ENCODE measurements at regions not wholly inside any gene's neighbourhood (a gene's known extent, or its start where the extent isn't known, plus 50 kb on each side); places are given as distances from the start of the nearest gene placed in this dataset.

- Mint-ChIP-seq H3K4me1 (ENCODE audit: unreplicated experiment) (no peaks in the 10 kb centered on the region), H3K4me3 (ENCODE audit: unreplicated experiment) (no peak overlapping the region), H3K9me3 (ENCODE audit: unreplicated experiment) (no peaks in the 10 kb centered on the region), H3K36me3 (ENCODE audit: low read depth, unreplicated experiment) (no peaks in the 10 kb centered on the region), H3K27me3 (ENCODE audit: unreplicated experiment) (no peaks in the 10 kb centered on the region), H3K27ac (ENCODE audit: unreplicated experiment) (no peak overlapping the region)
- DNase-seq (ENCODE audit: low spot score): no peak
- TF ChIP-seq CTCF (IDR thresholded peaks at IDR 0.05; ENCODE audit: unreplicated experiment): no peak
These were observed 61.8 kb upstream of the POU2AF2 start for GRCh38 chr11:111183706-111184105.

- Mint-ChIP-seq H3K4me1 (ENCODE audit: unreplicated experiment) (no peaks in the 10 kb centered on the region), H3K27me3 (ENCODE audit: unreplicated experiment) (no peaks in the 10 kb centered on the region), H3K4me3 (ENCODE audit: unreplicated experiment) (no peak overlapping the region), H3K27ac (ENCODE audit: unreplicated experiment) (no peak overlapping the region), H3K9me3 (ENCODE audit: unreplicated experiment) (no peaks in the 10 kb centered on the region), H3K36me3 (ENCODE audit: low read depth, unreplicated experiment) (no peaks in the 10 kb centered on the region)
- TF ChIP-seq CTCF (IDR thresholded peaks at IDR 0.05; ENCODE audit: unreplicated experiment): no peak
- no peak for DNase-seq (ENCODE audit: low spot score)
These were observed 66.2 kb upstream of the POU2AF2 start for GRCh38 chr11:111179184-111179910.

- DNase-seq (ENCODE audit: low spot score): no peak
- Mint-ChIP-seq H3K27ac (ENCODE audit: unreplicated experiment) (no peak overlapping the region), H3K27me3 (ENCODE audit: unreplicated experiment) (no peaks in the 10 kb centered on the region), H3K9me3 (ENCODE audit: unreplicated experiment) (no peaks in the 10 kb centered on the region), H3K36me3 (ENCODE audit: low read depth, unreplicated experiment) (no peaks in the 10 kb centered on the region), H3K4me1 (ENCODE audit: unreplicated experiment) (no peaks in the 10 kb centered on the region), H3K4me3 (ENCODE audit: unreplicated experiment) (no peak overlapping the region)
- no peak for TF ChIP-seq CTCF (IDR thresholded peaks at IDR 0.05; ENCODE audit: unreplicated experiment)
These were observed 68.3 kb upstream of the POU2AF2 start for GRCh38 chr11:111177037-111177871.

GRCh38 chr11:111176603-111177002, 68.9 kb upstream of the POU2AF2 start:
- H3K36me3 Mint-ChIP-seq (ENCODE audit: low read depth, unreplicated experiment): no peaks in the 10 kb centered on the region
- H3K4me1 Mint-ChIP-seq (ENCODE audit: unreplicated experiment): no peaks in the 10 kb centered on the region
- H3K27me3 Mint-ChIP-seq (ENCODE audit: unreplicated experiment): no peaks in the 10 kb centered on the region
- no peaks in the 10 kb centered on the region for H3K9me3 Mint-ChIP-seq (ENCODE audit: unreplicated experiment)
- H3K4me3 Mint-ChIP-seq (ENCODE audit: unreplicated experiment): no peak overlapping the region
- no peak for DNase-seq (ENCODE audit: low spot score)
- no peak for TF ChIP-seq CTCF (IDR thresholded peaks at IDR 0.05; ENCODE audit: unreplicated experiment)
- H3K27ac Mint-ChIP-seq (ENCODE audit: unreplicated experiment): no peak overlapping the region

- no peak for DNase-seq (ENCODE audit: low spot score)
- Mint-ChIP-seq H3K4me1 (ENCODE audit: unreplicated experiment) (no peaks in the 10 kb centered on the region), H3K27me3 (ENCODE audit: unreplicated experiment) (no peaks in the 10 kb centered on the region)
These were observed 72.3 kb upstream of the POU2AF2 start for GRCh38 chr11:111173221-111173620.

More at GRCh38 chr11:111173221-111173620, 72.3 kb upstream of the POU2AF2 start:
- H3K4me3 Mint-ChIP-seq (ENCODE audit: unreplicated experiment): no peak overlapping the region
- TF ChIP-seq CTCF (IDR thresholded peaks at IDR 0.05; ENCODE audit: unreplicated experiment): no peak
- no peak overlapping the region for H3K27ac Mint-ChIP-seq (ENCODE audit: unreplicated experiment)
- no peaks in the 10 kb centered on the region for H3K36me3 Mint-ChIP-seq (ENCODE audit: low read depth, unreplicated experiment)
- no peaks in the 10 kb centered on the region for H3K9me3 Mint-ChIP-seq (ENCODE audit: unreplicated experiment)
